ENCODE measurements at regions not wholly inside any gene's neighbourhood (a gene's known extent, or its start where the extent isn't known, plus 50 kb on each side); places are given as distances from the start of the nearest gene placed in this dataset.

GRCh38 chr3:86162521-86162920 is 828.4 kb downstream of the VGLL3 start:
- TF ChIP-seq, protein P1, sequence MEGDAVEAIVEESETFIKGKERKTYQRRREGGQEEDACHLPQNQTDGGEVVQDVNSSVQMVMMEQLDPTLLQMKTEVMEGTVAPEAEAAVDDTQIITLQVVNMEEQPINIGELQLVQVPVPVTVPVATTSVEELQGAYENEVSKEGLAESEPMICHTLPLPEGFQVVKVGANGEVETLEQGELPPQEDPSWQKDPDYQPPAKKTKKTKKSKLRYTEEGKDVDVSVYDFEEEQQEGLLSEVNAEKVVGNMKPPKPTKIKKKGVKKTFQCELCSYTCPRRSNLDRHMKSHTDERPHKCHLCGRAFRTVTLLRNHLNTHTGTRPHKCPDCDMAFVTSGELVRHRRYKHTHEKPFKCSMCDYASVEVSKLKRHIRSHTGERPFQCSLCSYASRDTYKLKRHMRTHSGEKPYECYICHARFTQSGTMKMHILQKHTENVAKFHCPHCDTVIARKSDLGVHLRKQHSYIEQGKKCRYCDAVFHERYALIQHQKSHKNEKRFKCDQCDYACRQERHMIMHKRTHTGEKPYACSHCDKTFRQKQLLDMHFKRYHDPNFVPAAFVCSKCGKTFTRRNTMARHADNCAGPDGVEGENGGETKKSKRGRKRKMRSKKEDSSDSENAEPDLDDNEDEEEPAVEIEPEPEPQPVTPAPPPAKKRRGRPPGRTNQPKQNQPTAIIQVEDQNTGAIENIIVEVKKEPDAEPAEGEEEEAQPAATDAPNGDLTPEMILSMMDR (IDR thresholded peaks at IDR 0.05; ENCODE audit: low read depth, low read length, missing input control), result no peak
- TF ChIP-seq, protein P2, sequence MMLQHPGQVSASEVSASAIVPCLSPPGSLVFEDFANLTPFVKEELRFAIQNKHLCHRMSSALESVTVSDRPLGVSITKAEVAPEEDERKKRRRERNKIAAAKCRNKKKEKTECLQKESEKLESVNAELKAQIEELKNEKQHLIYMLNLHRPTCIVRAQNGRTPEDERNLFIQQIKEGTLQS (IDR thresholded peaks at IDR 0.05), result no peak
- TF ChIP-seq RXRA (IDR thresholded peaks at IDR 0.05) (no peak), RAD21 (IDR thresholded peaks at IDR 0.05) (no peak), YY1 (IDR thresholded peaks at IDR 0.05) (no peak), TAF1 (conservative IDR thresholded peaks at IDR 0.05) (no peak), FOXA1 (IDR thresholded peaks at IDR 0.05) (no peak)
- TF ChIP-seq, protein P3, sequence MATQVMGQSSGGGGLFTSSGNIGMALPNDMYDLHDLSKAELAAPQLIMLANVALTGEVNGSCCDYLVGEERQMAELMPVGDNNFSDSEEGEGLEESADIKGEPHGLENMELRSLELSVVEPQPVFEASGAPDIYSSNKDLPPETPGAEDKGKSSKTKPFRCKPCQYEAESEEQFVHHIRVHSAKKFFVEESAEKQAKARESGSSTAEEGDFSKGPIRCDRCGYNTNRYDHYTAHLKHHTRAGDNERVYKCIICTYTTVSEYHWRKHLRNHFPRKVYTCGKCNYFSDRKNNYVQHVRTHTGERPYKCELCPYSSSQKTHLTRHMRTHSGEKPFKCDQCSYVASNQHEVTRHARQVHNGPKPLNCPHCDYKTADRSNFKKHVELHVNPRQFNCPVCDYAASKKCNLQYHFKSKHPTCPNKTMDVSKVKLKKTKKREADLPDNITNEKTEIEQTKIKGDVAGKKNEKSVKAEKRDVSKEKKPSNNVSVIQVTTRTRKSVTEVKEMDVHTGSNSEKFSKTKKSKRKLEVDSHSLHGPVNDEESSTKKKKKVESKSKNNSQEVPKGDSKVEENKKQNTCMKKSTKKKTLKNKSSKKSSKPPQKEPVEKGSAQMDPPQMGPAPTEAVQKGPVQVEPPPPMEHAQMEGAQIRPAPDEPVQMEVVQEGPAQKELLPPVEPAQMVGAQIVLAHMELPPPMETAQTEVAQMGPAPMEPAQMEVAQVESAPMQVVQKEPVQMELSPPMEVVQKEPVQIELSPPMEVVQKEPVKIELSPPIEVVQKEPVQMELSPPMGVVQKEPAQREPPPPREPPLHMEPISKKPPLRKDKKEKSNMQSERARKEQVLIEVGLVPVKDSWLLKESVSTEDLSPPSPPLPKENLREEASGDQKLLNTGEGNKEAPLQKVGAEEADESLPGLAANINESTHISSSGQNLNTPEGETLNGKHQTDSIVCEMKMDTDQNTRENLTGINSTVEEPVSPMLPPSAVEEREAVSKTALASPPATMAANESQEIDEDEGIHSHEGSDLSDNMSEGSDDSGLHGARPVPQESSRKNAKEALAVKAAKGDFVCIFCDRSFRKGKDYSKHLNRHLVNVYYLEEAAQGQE (IDR thresholded peaks at IDR 0.05), result no peak
- TF ChIP-seq, protein P4, sequence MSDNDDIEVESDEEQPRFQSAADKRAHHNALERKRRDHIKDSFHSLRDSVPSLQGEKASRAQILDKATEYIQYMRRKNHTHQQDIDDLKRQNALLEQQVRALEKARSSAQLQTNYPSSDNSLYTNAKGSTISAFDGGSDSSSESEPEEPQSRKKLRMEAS (IDR thresholded peaks at IDR 0.05), result no peak
- TF ChIP-seq, protein P5, sequence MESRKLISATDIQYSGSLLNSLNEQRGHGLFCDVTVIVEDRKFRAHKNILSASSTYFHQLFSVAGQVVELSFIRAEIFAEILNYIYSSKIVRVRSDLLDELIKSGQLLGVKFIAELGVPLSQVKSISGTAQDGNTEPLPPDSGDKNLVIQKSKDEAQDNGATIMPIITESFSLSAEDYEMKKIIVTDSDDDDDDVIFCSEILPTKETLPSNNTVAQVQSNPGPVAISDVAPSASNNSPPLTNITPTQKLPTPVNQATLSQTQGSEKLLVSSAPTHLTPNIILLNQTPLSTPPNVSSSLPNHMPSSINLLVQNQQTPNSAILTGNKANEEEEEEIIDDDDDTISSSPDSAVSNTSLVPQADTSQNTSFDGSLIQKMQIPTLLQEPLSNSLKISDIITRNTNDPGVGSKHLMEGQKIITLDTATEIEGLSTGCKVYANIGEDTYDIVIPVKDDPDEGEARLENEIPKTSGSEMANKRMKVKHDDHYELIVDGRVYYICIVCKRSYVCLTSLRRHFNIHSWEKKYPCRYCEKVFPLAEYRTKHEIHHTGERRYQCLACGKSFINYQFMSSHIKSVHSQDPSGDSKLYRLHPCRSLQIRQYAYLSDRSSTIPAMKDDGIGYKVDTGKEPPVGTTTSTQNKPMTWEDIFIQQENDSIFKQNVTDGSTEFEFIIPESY (IDR thresholded peaks at IDR 0.05), result no peak
